ENCODE measurements at regions not wholly inside any gene's neighbourhood (a gene's known extent, or its start where the extent isn't known, plus 50 kb on each side); places are given as distances from the start of the nearest gene placed in this dataset.

GRCh38 chr5:172572440-172572839, 68.6 kb upstream of the NEURL1B start:
- no peak for TF ChIP-seq POLR2A (IDR thresholded peaks at IDR 0.05)
- no peak for TF ChIP-seq CTCF (IDR thresholded peaks at IDR 0.05)
